GM18858 (cell line): ENCODE measurements at regions not wholly inside any gene's neighbourhood (a gene's known extent, or its start where the extent isn't known, plus 50 kb on each side); places are given as distances from the start of the nearest gene placed in this dataset.

Source experiments
- ATAC-seq: cut with Tn5 transposase; IDR thresholded peaks from one replicate; pipeline ENCODE4 v1.9.1; 2021; ENCODE audit not compliant: unreplicated experiment

DNA sequence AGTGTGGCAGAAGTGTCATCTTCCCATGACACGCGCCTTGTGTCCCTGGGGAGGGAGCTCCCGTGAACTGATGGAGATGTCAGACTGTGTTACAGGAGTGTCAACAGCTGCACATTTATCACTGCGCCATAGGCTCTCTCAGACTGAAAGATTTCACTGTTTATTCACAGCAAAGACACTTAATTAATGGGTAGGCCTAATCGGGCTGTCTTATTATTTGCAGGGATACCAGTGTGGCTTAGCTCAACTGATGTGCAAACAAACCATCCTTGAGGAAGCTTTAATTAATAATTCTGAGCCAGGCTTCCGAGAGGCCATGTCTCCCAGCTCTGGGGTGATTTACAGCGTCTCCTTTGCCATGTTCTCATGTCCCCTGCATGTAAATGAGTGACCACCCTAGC, 771.0 kb downstream of the QKI start:
- no peak for ATAC-seq

DNA sequence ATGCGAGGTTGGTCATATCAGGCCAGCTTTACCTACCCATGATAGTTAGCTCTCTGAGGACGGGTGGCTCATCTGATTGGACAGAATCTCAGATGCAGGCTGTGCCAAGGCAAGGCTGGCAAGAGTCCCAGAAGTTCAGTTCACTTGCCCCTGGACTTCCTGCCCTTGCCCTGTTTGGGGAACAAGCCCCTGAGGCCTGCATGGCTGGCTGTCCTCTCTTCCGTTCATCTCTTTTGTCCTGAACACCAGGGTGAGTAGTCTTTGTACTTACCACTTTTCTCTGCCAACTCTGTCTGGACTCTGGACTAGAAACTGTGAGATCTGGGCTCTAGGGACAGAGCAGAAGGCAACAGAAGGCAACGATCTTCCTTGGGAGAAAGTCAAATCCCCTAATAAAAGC, 769.9 kb downstream of the QKI start:
- ATAC-seq: no peak

GRCh38 chr6:164183556-164184123, 769.1 kb downstream of the QKI start:
- ATAC-seq: no peak

GRCh38 chr6:164178679-164179332, 764.3 kb downstream of the QKI start:
- no peak for ATAC-seq

GRCh38 chr6:164169355-164169754, 754.8 kb downstream of the QKI start:
- ATAC-seq: no peak

DNA sequence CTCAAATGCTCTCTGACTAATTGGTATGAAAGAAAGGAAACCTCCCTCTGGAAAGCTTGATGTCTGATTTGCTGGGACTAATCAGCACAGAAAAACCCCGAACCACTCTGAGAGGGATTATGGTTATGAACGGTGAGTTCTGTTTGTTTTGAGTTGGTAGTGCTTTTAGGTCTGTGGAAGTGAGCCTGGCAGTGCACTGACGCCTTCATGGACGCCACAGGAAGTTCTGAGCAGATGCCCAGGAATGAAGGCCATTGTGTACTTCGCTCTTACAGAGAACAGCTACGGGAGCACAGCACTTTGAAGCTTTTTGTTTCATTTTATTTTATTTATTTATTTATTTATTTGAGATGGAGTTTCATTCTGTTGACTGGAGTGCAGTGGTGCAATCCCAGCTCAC, 754.1 kb downstream of the QKI start:
- ATAC-seq: no peak

DNA sequence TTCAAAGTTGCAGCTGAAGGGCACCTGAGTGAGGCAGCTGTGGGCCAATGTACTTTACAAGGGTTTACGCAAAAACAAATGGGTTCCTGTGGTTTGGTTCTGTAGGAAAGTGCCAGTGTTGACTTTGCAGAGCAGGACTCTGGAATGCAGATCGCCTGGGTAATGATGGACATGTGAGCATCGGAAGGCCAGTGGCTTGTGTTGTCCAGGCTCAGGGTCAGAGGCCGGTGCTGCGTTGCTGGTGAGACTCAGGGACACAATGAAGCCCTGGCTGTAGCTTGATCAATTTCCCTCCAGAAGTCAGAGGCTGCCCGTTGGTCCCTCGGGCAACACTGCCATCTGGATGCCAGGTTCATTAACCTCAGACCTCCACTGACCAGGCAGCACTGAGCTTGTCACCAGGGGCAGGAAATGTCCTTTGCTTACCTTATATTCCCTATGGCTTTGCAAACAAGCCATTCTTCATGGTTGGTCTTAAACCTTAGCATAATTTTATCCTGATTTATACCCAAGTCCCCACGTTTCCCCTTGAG, 753.4 kb downstream of the QKI start:
- ATAC-seq: no peak

- ATAC-seq: no peak
These were observed 752.5 kb downstream of the QKI start for GRCh38 chr6:164166996-164167395.

DNA sequence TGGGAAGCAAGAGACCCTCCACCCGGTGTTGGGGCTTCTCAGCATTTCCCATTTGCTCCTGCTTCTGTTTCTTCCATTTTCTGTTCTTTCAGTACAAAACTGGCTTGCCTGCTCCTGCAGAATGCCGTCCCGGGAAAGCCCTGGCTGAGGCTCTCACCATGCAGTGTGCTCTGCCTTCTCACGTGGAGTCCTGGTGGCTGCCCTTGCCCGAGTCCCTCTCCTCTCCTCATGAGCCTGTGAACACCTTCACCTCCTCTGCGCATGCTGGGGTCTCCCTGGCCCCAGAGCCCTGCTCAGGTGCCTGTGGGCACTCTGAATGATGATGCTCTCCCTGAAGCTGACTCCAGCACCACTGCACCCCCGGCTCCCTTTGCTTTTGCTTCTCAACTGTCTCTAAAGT, 752.0 kb downstream of the QKI start:
- no peak for ATAC-seq

DNA sequence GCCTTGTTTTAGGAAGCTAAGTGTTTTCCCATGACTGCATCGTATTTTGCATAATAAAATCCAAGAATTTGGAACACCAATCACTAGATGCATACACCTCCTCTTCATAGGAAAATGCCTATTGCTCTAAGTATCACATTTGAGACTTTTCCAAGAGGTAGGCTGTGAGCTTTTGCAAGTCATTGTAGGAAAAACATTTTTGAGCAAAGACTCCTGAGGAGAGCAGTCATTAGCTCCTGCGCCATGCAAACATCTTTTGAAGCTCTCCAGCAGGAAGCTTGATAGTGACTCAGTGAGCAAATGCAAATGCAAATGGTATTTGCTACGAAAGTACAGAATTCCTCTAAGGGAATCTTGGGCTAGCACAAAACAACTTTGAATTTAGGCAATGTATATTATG, 750.4 kb downstream of the QKI start:
- ATAC-seq: no peak

GRCh38 chr6:164163239-164163638, 748.7 kb downstream of the QKI start:
- no peak for ATAC-seq

DNA sequence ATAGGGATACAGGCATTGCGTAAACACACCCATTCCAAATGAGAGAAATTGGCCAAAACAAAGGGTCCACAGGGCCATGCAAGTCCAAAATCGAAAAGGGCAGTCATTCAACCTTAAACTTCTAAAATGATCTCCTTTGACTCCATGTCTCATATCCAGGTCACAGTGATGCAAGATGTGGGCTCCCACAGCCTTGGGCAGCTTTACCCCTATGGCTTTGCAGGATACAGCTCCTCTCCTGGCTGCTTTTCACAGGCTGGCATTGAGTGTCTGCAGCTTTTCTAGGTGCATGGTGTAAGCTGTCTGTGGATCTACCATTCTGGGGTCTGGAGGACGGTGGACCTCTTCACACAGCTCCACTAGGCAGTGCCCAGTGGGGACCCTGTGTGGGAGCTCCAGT, 744.5 kb downstream of the QKI start:
- no peak for ATAC-seq

DNA sequence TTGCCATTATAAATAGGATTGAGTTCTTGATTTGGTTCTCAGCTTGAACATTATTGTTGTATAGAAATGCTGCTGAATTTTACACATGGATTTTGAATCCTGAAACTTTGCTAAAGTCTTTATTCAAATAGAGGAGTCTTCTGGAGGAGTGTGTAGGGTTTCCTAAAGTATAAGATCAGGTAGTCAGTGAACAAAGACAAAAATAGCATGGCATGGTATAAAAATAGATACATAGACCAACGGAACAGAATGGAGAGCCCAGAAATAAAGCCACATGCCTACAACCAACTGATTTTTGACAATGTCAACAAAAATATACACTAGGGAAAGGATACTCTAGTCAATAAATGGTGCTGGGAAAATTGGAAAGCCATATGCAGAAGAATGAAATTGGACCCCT, 740.1 kb downstream of the QKI start:
- ATAC-seq: no peak

DNA sequence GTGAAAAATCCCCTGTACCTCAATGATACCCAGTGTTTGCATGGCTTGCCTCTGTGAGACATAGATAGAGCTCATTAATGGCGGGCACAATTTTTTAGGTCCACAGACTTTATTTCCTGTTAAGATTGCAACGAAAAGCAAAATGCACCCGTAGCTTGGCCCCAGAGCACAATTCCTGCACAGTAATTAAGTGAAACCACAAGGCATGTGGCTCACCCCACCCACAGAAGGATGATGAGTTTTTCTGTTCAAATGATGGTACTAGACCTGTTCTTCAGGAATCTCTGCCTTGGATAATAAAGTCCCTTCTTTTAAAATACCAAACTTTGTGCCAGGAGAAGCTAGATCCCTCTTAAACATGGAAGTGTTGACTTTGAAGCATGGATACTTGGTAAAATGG, 738.1 kb downstream of the QKI start:
- ATAC-seq: no peak

- no peak for ATAC-seq
These were observed 736.9 kb downstream of the QKI start for GRCh38 chr6:164151161-164152120.

DNA sequence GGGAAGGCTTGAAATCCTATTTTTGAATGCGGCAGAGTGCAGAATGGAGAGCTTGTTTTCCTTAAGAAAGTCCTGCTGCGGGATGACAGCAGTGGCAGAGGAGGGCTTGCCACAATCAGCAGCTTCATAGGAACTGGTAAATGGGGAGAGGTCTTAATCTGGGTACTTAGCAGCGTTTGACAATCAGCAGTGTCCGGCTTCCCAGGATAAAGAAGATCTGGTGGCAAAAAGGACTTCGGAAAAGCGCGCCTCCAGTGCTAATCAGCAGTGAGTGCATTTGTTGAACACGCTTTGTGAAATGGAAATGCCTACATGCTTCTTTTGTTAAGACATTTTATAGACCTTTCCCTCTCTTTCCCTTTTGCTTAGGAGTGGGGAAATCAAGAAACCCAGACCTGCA, 735.7 kb downstream of the QKI start:
- no peak for ATAC-seq

DNA sequence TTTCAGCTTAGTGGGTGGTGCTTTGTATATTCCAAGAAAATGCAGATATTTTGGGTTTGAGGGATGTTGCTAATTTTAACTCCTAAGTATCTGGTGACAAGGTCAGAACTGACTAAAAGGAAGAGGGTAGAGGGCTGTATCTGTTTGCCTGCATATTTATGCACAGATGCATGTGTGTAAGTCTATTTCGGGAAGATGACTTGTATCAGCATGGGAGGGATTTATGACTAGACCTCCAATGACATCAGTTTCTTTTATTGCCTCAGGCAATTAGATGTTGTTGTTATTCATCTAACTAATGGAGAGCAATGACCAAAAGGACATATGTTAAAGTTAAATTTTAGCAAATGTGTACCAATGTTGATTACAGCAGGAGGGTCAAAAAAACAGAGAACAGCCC, 734.3 kb downstream of the QKI start:
- ATAC-seq: no peak

DNA sequence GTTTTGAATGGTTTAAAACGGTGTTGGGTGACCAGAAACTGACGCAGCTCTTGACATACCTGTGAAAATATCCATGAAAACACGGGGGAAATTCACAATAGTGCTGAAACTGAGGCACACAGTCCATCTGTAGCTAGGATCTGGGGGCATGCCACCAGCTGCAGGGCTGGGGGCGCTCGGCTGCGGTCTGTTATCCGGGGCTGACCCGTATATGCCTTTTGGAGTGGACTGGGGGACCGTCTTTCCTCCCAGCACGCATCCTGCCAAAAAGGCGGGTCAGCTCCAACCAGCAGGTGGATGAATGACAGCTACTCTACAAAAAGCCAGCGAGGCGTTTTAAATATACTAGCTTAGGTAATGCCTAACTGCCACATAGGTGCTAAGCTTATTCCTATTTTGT, 729.8 kb downstream of the QKI start:
- ATAC-seq: no peak

- ATAC-seq: no peak
These were observed 727.8 kb downstream of the QKI start for GRCh38 chr6:164142322-164142721.

DNA sequence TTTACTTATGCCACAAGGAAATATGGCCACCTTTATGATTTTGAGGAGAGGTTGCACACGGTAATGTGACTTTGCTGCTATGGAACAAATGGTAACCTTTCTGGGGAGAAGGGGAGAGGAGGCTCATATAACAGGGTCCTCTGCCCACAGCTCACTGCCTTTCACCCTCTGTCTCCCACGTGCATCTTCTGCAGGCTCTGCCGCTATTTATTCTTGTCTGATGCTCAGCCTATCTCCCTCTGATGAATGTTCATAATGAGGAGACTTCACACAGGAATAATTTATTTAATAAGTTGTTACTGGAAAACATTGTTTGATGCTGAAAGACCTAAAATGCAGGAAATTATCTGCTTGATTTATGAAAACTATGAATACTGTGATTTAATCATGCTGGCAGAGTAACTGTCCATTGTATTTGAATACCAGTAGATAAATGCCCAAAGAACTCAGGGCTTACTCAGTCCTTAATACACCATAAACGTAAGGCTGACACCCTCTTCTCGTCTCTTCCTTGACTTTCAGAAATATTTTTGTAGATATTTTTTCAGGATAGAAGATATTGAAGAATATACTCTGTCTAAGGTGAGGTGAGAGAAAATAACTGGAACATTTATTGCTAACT, 721.1 kb downstream of the QKI start:
- ATAC-seq: no peak

DNA sequence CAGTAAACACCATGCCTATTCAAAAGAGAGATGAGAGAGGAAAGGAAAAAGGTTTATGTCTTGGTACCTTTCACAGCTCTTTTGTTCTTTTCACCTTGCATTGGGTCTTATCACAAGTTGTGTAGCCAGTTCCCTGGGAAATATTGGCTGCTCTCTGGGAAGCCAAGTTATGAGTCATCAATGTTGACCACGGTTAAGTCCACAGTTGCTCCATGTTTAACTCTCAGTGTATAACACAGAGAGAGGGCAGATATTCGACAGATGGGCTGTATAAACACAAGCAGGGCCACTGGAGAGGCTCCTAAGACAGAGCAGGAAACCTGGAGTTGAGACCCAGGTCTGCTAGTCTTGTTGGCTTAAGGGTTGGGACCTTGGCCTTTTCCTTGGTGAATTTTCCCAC, 718.6 kb downstream of the QKI start:
- ATAC-seq: no peak
